DND-41 (cell line): ENCODE measurements at regions not wholly inside any gene's neighbourhood (a gene's known extent, or its start where the extent isn't known, plus 50 kb on each side); places are given as distances from the start of the nearest gene placed in this dataset.

Experiments
- EZH2 ChIP-seq: IDR thresholded peaks from 3 replicates; pipeline ENCODE4 v1.6.1; 2012; ENCODE audit warnings: borderline replicate concordance, low read depth, mild to moderate bottlenecking, moderate library complexity, low read length, inconsistent platforms; ENCODE audit not compliant: severe bottlenecking
- TF ChIP-seq, protein P1 (sequence below): IDR thresholded peaks from 2 replicates; pipeline ENCODE4 v1.5.1; 2012; ENCODE audit warnings: borderline replicate concordance, low read length, moderate library complexity, mild to moderate bottlenecking; ENCODE audit not compliant: poor library complexity, severe bottlenecking; ENCODE audit errors: extremely low read depth

DNA sequence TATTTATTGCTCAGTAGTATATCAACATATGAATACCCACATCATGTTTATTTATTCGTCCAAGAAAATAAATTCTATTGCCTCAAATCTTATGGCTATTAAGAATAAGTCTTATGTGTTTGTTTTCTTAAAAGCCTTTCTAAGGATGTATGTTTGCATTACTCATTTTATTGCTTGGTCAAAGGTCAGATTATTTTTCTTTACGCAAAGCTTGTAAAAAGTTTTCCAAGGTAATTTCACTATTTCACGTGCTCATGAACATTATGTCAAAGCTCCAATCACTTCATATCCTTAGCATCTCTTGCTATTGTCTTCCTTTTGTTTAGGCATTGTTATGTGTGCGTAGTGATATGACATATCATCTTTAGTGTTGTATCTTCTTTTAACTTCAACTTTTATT is 258.5 kb upstream of the FSTL5 start:
- TF ChIP-seq, protein P1, sequence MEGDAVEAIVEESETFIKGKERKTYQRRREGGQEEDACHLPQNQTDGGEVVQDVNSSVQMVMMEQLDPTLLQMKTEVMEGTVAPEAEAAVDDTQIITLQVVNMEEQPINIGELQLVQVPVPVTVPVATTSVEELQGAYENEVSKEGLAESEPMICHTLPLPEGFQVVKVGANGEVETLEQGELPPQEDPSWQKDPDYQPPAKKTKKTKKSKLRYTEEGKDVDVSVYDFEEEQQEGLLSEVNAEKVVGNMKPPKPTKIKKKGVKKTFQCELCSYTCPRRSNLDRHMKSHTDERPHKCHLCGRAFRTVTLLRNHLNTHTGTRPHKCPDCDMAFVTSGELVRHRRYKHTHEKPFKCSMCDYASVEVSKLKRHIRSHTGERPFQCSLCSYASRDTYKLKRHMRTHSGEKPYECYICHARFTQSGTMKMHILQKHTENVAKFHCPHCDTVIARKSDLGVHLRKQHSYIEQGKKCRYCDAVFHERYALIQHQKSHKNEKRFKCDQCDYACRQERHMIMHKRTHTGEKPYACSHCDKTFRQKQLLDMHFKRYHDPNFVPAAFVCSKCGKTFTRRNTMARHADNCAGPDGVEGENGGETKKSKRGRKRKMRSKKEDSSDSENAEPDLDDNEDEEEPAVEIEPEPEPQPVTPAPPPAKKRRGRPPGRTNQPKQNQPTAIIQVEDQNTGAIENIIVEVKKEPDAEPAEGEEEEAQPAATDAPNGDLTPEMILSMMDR, result no peak
- no peak for TF ChIP-seq EZH2
